ENCODE measurements at regions not wholly inside any gene's neighbourhood (a gene's known extent, or its start where the extent isn't known, plus 50 kb on each side); places are given as distances from the start of the nearest gene placed in this dataset.

GRCh38 chr1:22264464-22265341 is 121.8 kb upstream of the WNT4 start:
- Histone ChIP-seq H3K4me3 (ENCODE audit: low read length) (no peak overlapping the region), H3K4me1 (ENCODE audit: control insufficient read depth, insufficient read depth, low read length) (no peaks in the 10 kb centered on the region), H3K9ac (ENCODE audit: low read length) (no peak overlapping the region), H3K27ac (ENCODE audit: low read depth, low read length) (no peak overlapping the region), H3K27me3 (ENCODE audit: control insufficient read depth, insufficient read depth, low read length) (peaks cover 6% of the 10 kb centered on the region), H3K36me3 (ENCODE audit: control insufficient read depth, insufficient read depth, low read length) (no peaks in the 10 kb centered on the region)

- H3K27me3 ChIP-seq (ENCODE audit: control insufficient read depth, insufficient read depth, low read length) = peaks cover 6% of the 10 kb centered on the region
- H3K4me3 ChIP-seq (ENCODE audit: low read length) = no peak overlapping the region
- no peak overlapping the region for H3K27ac ChIP-seq (ENCODE audit: low read depth, low read length)
- H3K36me3 ChIP-seq (ENCODE audit: control insufficient read depth, insufficient read depth, low read length) = no peaks in the 10 kb centered on the region
- H3K4me1 ChIP-seq (ENCODE audit: control insufficient read depth, insufficient read depth, low read length) = no peaks in the 10 kb centered on the region
- no peak overlapping the region for H3K9ac ChIP-seq (ENCODE audit: low read length)
These were observed 123.2 kb upstream of the WNT4 start for GRCh38 chr1:22266141-22266540.

GRCh38 chr1:22267413-22268175 is 124.7 kb upstream of the WNT4 start:
- H3K4me1 ChIP-seq (ENCODE audit: control insufficient read depth, insufficient read depth, low read length) = no peaks in the 10 kb centered on the region
- no peaks in the 10 kb centered on the region for H3K36me3 ChIP-seq (ENCODE audit: control insufficient read depth, insufficient read depth, low read length)
- H3K4me3 ChIP-seq (ENCODE audit: low read length) = no peak overlapping the region
- H3K27me3 ChIP-seq (ENCODE audit: control insufficient read depth, insufficient read depth, low read length) = peaks cover 6% of the 10 kb centered on the region
- no peak overlapping the region for H3K9ac ChIP-seq (ENCODE audit: low read length)
- H3K27ac ChIP-seq (ENCODE audit: low read depth, low read length) = no peak overlapping the region

GRCh38 chr1:22268327-22268726 is 125.4 kb upstream of the WNT4 start:
- no peak overlapping the region for H3K9ac ChIP-seq (ENCODE audit: low read length)
- H3K27me3 ChIP-seq (ENCODE audit: control insufficient read depth, insufficient read depth, low read length) = peaks cover 6% of the 10 kb centered on the region
- no peaks in the 10 kb centered on the region for H3K36me3 ChIP-seq (ENCODE audit: control insufficient read depth, insufficient read depth, low read length)
- H3K4me1 ChIP-seq (ENCODE audit: control insufficient read depth, insufficient read depth, low read length) = no peaks in the 10 kb centered on the region
- no peak overlapping the region for H3K27ac ChIP-seq (ENCODE audit: low read depth, low read length)
- no peak overlapping the region for H3K4me3 ChIP-seq (ENCODE audit: low read length)

- Histone ChIP-seq H3K27ac (ENCODE audit: low read depth, low read length) (no peak overlapping the region), H3K9ac (ENCODE audit: low read length) (no peak overlapping the region), H3K4me3 (ENCODE audit: low read length) (no peak overlapping the region), H3K4me1 (ENCODE audit: control insufficient read depth, insufficient read depth, low read length) (no peaks in the 10 kb centered on the region), H3K36me3 (ENCODE audit: control insufficient read depth, insufficient read depth, low read length) (no peaks in the 10 kb centered on the region), H3K27me3 (ENCODE audit: control insufficient read depth, insufficient read depth, low read length) (peaks cover 3% of the 10 kb centered on the region)
These were observed 129.2 kb upstream of the WNT4 start for GRCh38 chr1:22271847-22272801.

- Histone ChIP-seq H3K4me1 (ENCODE audit: control insufficient read depth, insufficient read depth, low read length) (no peaks in the 10 kb centered on the region), H3K4me3 (ENCODE audit: low read length) (no peak overlapping the region), H3K27me3 (ENCODE audit: control insufficient read depth, insufficient read depth, low read length) (no peaks in the 10 kb centered on the region), H3K9ac (ENCODE audit: low read length) (no peak overlapping the region), H3K36me3 (ENCODE audit: control insufficient read depth, insufficient read depth, low read length) (no peaks in the 10 kb centered on the region), H3K27ac (ENCODE audit: low read depth, low read length) (no peak overlapping the region)
These were observed 131.1 kb upstream of the WNT4 start for GRCh38 chr1:22273686-22274681.

GRCh38 chr1:22275167-22275566 is 132.3 kb upstream of the WNT4 start:
- Histone ChIP-seq H3K9ac (ENCODE audit: low read length) (no peak overlapping the region), H3K27me3 (ENCODE audit: control insufficient read depth, insufficient read depth, low read length) (no peaks in the 10 kb centered on the region), H3K36me3 (ENCODE audit: control insufficient read depth, insufficient read depth, low read length) (no peaks in the 10 kb centered on the region), H3K4me1 (ENCODE audit: control insufficient read depth, insufficient read depth, low read length) (no peaks in the 10 kb centered on the region), H3K4me3 (ENCODE audit: low read length) (no peak overlapping the region), H3K27ac (ENCODE audit: low read depth, low read length) (no peak overlapping the region)

- Histone ChIP-seq H3K4me3 (ENCODE audit: low read length) (no peak overlapping the region), H3K9ac (ENCODE audit: low read length) (no peak overlapping the region), H3K36me3 (ENCODE audit: control insufficient read depth, insufficient read depth, low read length) (no peaks in the 10 kb centered on the region), H3K27ac (ENCODE audit: low read depth, low read length) (no peak overlapping the region), H3K27me3 (ENCODE audit: control insufficient read depth, insufficient read depth, low read length) (no peaks in the 10 kb centered on the region), H3K4me1 (ENCODE audit: control insufficient read depth, insufficient read depth, low read length) (no peaks in the 10 kb centered on the region)
These were observed 132.9 kb upstream of the WNT4 start for GRCh38 chr1:22275626-22276395.

GRCh38 chr1:22276396-22276748 is 133.5 kb upstream of the WNT4 start:
- Histone ChIP-seq H3K4me1 (ENCODE audit: control insufficient read depth, insufficient read depth, low read length) (no peaks in the 10 kb centered on the region), H3K27ac (ENCODE audit: low read depth, low read length) (no peak overlapping the region), H3K9ac (ENCODE audit: low read length) (no peak overlapping the region), H3K27me3 (ENCODE audit: control insufficient read depth, insufficient read depth, low read length) (no peaks in the 10 kb centered on the region), H3K36me3 (ENCODE audit: control insufficient read depth, insufficient read depth, low read length) (no peaks in the 10 kb centered on the region), H3K4me3 (ENCODE audit: low read length) (no peak overlapping the region)

- Histone ChIP-seq H3K9ac (ENCODE audit: low read length) (no peak overlapping the region), H3K27ac (ENCODE audit: low read depth, low read length) (no peak overlapping the region), H3K4me3 (ENCODE audit: low read length) (no peak overlapping the region), H3K36me3 (ENCODE audit: control insufficient read depth, insufficient read depth, low read length) (no peaks in the 10 kb centered on the region), H3K27me3 (ENCODE audit: control insufficient read depth, insufficient read depth, low read length) (no peaks in the 10 kb centered on the region), H3K4me1 (ENCODE audit: control insufficient read depth, insufficient read depth, low read length) (no peaks in the 10 kb centered on the region)
These were observed 134.8 kb upstream of the WNT4 start for GRCh38 chr1:22277662-22278061.

GRCh38 chr1:22279735-22280134 is 136.8 kb upstream of the WNT4 start:
- Histone ChIP-seq H3K27me3 (ENCODE audit: control insufficient read depth, insufficient read depth, low read length) (no peaks in the 10 kb centered on the region), H3K9ac (ENCODE audit: low read length) (no peak overlapping the region), H3K4me3 (ENCODE audit: low read length) (no peak overlapping the region), H3K27ac (ENCODE audit: low read depth, low read length) (no peak overlapping the region), H3K4me1 (ENCODE audit: control insufficient read depth, insufficient read depth, low read length) (no peaks in the 10 kb centered on the region), H3K36me3 (ENCODE audit: control insufficient read depth, insufficient read depth, low read length) (no peaks in the 10 kb centered on the region)
